Smooth muscle cell (in vitro differentiated cells): ENCODE measurements at regions not wholly inside any gene's neighbourhood (a gene's known extent, or its start where the extent isn't known, plus 50 kb on each side); places are given as distances from the start of the nearest gene placed in this dataset.

ENCODE experiments used
- DNase-seq: peaks from one replicate; lab custom pipeline; 2025; ENCODE audit not compliant: unreplicated experiment; lab: John Stamatoyannopoulos, UW
- H2AFZ ChIP-seq: fragments of 200-600 bp; sonication (generic); 2 replicates; pipeline ENCODE4 v1.6.0; 2016; ENCODE audit warnings: antibody characterized with exemption, low read depth, mild to moderate bottlenecking
- H3F3A ChIP-seq: fragments of 200-600 bp; sonication (generic); 2 replicates; pipeline ENCODE4 v1.6.0; 2017; ENCODE audit warnings: antibody characterized with exemption, low read depth
- H3K27ac ChIP-seq: fragments of 200-600 bp; sonication (generic); 2 replicates; pipeline ENCODE4 v1.5.1; 2016; ENCODE audit warnings: low read depth, mild to moderate bottlenecking
- H3K27me3 ChIP-seq: fragments of 200-600 bp; sonication (generic); 2 replicates; pipeline ENCODE4 v1.6.1; 2016; ENCODE audit warnings: low read depth, mild to moderate bottlenecking
- H3K36me3 ChIP-seq: fragments of 200-600 bp; sonication (generic); 2 replicates; pipeline ENCODE4 v1.5.1; 2016; ENCODE audit warnings: low read depth
- H3K4me1 ChIP-seq: fragments of 200-600 bp; sonication (generic); 2 replicates; pipeline ENCODE4 v1.5.1; 2016; ENCODE audit warnings: low read depth
- H3K4me2 ChIP-seq: fragments of 200-600 bp; sonication (generic); 2 replicates; pipeline ENCODE4 v1.6.0; 2016; ENCODE audit warnings: mild to moderate bottlenecking
- H3K4me3 ChIP-seq: fragments of 200-600 bp; sonication (generic); 2 replicates; pipeline ENCODE4 v1.5.1; 2016; ENCODE audit warnings: mild to moderate bottlenecking
- H3K79me2 ChIP-seq: fragments of 200-600 bp; sonication (generic); 2 replicates; pipeline ENCODE4 v1.6.0; 2016; ENCODE audit warnings: low read depth, mild to moderate bottlenecking
- H3K9ac ChIP-seq: fragments of 200-600 bp; sonication (generic); 2 replicates; pipeline ENCODE4 v1.6.0; 2016; ENCODE audit warnings: low read depth
- H3K9me3 ChIP-seq: fragments of 200-600 bp; sonication (generic); replicated peaks from 2 replicates; pipeline ENCODE4 v1.5.1; 2016; ENCODE audit warnings: low read depth
- H4K20me1 ChIP-seq: fragments of 200-600 bp; sonication (generic); 2 replicates; pipeline ENCODE4 v1.6.0; 2016; ENCODE audit warnings: low read depth
- CTCF ChIP-seq: fragments of 200-600 bp; sonication (generic); IDR thresholded peaks from 2 replicates; pipeline ENCODE4 v1.5.1; 2017; ENCODE audit warnings: borderline replicate concordance, mild to moderate bottlenecking, antibody characterized with exemption; ENCODE audit not compliant: insufficient read depth, poor library complexity, severe bottlenecking
- WGBS: methylation state at CpG from one replicate; pipeline ENCODE4 v1.1.7; 2016; ENCODE audit warnings: low lambda C conversion rate; 5-methylcytosine and 5-hydroxymethylcytosine counted together

- Histone ChIP-seq H3K4me1 (peaks cover 8% of the 10 kb centered on the region), H3K9me3 (no peaks in the 10 kb centered on the region), H3K27me3 (no peaks in the 10 kb centered on the region), H3K4me2 (peak overlapping the region; percentile 74), H4K20me1 (no peaks in the 10 kb centered on the region), H3K4me3 (peak overlapping the region; percentile 19), H3K27ac (no peak overlapping the region), H2AFZ (no peak overlapping the region), H3K36me3 (no peaks in the 10 kb centered on the region), H3K9ac (no peak overlapping the region), H3K79me2 (no peaks in the 10 kb centered on the region), H3F3A (no peaks in the 10 kb centered on the region)
- 30% methylated on average over 18 of the region's 35 CpGs for WGBS
- no peak for DNase-seq
- no peak for TF ChIP-seq CTCF
These were observed 92.4 kb downstream of the CXCL12 start for GRCh38 chr10:44292390-44293002.

- H3F3A ChIP-seq = no peaks in the 10 kb centered on the region
- TF ChIP-seq CTCF = no peak
- WGBS = 70% methylated on average over 1 of the region's 1 CpG
These were observed 93.8 kb downstream of the CXCL12 start for GRCh38 chr10:44291091-44291490.

GRCh38 chr10:44289125-44289524 is 95.8 kb downstream of the CXCL12 start:
- 94% methylated on average over 5 of the region's 5 CpGs for WGBS
- Histone ChIP-seq H4K20me1 (no peaks in the 10 kb centered on the region), H3K27ac (no peak overlapping the region)

More at GRCh38 chr10:44291091-44291490, 93.8 kb downstream of the CXCL12 start:
- H3K4me3 ChIP-seq = no peak overlapping the region
- no peak overlapping the region for H2AFZ ChIP-seq
- H4K20me1 ChIP-seq = no peaks in the 10 kb centered on the region
- no peaks in the 10 kb centered on the region for H3K36me3 ChIP-seq
- no peak overlapping the region for H3K9ac ChIP-seq
- no peaks in the 10 kb centered on the region for H3K4me1 ChIP-seq
- H3K9me3 ChIP-seq = no peaks in the 10 kb centered on the region
- no peak overlapping the region for H3K4me2 ChIP-seq
- H3K79me2 ChIP-seq = no peaks in the 10 kb centered on the region
- no peak overlapping the region for H3K27ac ChIP-seq
- H3K27me3 ChIP-seq = no peaks in the 10 kb centered on the region
- DNase-seq = no peak

More at GRCh38 chr10:44289125-44289524, 95.8 kb downstream of the CXCL12 start:
- Histone ChIP-seq H3K27me3 (no peaks in the 10 kb centered on the region), H2AFZ (no peak overlapping the region), H3F3A (no peaks in the 10 kb centered on the region), H3K9me3 (no peaks in the 10 kb centered on the region), H3K79me2 (no peaks in the 10 kb centered on the region), H3K9ac (no peak overlapping the region), H3K4me3 (no peak overlapping the region), H3K4me2 (no peak overlapping the region), H3K4me1 (no peaks in the 10 kb centered on the region), H3K36me3 (no peaks in the 10 kb centered on the region)
- DNase-seq = no peak
- TF ChIP-seq CTCF = no peak
